Esophagus squamous epithelium (tissue), 4 donors: ENCODE measurements at regions not wholly inside any gene's neighbourhood (a gene's known extent, or its start where the extent isn't known, plus 50 kb on each side); places are given as distances from the start of the nearest gene placed in this dataset.

Experiments used
- CTCF ChIP-seq, 6 experiments: fragments of 450-650 bp in 4 of 6; fragments of 200-600 bp in 2 of 6; sonication (generic) in 2 of 6; IDR thresholded peaks; one replicate each; pipeline ENCODE4 v1.5.1; 2016 to 2019; ENCODE audit warnings: antibody characterized with exemption in 6 of 6, mild to moderate bottlenecking in 4 of 6, moderate library complexity in 4 of 6
- POLR2A ChIP-seq, 4 donors: fragments of 450-650 bp; IDR thresholded peaks; one replicate each; pipeline ENCODE4 v1.6.1; 2017; ENCODE audit warnings: antibody characterized with exemption in 4 of 4, mild to moderate bottlenecking in 4 of 4, moderate library complexity in 3 of 4

DNA sequence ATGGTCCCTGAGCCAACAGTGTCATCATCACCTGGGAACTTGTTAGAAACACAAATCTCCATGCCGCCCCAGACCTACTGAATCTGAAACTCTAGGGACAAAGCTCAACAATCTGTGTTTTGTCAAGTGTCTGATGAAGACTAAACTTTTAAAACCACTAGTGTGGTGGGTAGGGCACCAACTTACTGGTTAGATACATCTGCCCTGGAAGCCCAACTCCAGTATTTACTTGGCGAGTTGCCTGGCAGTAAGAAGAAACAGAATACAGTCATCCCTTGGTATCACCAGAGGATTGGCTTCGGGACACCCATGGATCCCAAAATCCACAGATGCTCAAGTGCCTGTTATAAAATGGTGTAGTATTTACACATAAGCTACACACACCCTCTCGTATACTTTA, 367.9 kb upstream of the DUSP10 start:
- TF ChIP-seq CTCF (IDR thresholded peaks at IDR 0.05) (no peak), POLR2A (IDR thresholded peaks at IDR 0.05) (no peak)
